ENCODE measurements at regions not wholly inside any gene's neighbourhood (a gene's known extent, or its start where the extent isn't known, plus 50 kb on each side); places are given as distances from the start of the nearest gene placed in this dataset.

- Histone ChIP-seq H3K56ac (replicated peaks; ENCODE audit: insufficient read length, low read depth, low read length) (no peak overlapping the region), H3K14ac (ENCODE audit: insufficient read length) (no peak overlapping the region), H2BK5ac (ENCODE audit: low read depth, low read length) (no peak overlapping the region), H2AFZ (ENCODE audit: low read length) (no peak overlapping the region), H4K91ac (replicated peaks; ENCODE audit: insufficient read length, low read length) (no peak overlapping the region), H2BK120ac (replicated peaks; ENCODE audit: low read depth, low read length) (no peak overlapping the region), H3K79me1 (ENCODE audit: low read depth, low read length) (no peaks in the 10 kb centered on the region), H3K9me3 (ENCODE audit: insufficient read depth in 2 of 2, low read depth in 1 of 2, low read length in 1 of 2) (peaks cover 3 to 4% of the 10 kb centered on the region in 2 experiments; a peak in 2 of 4 replicates), H4K5ac (ENCODE audit: insufficient read length, low read depth, low read length) (no peak overlapping the region), H3K18ac (ENCODE audit: extremely low read depth, low read length) (no peak overlapping the region), H3K4me2 (ENCODE audit: insufficient read depth in 1 of 2, low read depth in 2 of 2, low read length in 2 of 2) (no peak overlapping the region), H3K27me3 (replicated peaks in 1 of 4; ENCODE audit: control insufficient read depth in 3 of 4, extremely low read depth in 1 of 4, insufficient read depth in 3 of 4, low read length in 3 of 4) (no peaks in the 10 kb centered on the region; a peak in 1 of 7 replicates), H3K9ac (replicated peaks in 1 of 4; ENCODE audit: extremely low read depth in 1 of 4, low read depth in 3 of 4, low read length in 3 of 4) (no peak overlapping the region), H4K8ac (ENCODE audit: extremely low read depth, insufficient read depth, low read length) (no peak overlapping the region), H3K4ac (replicated peaks; ENCODE audit: insufficient read length, low read depth, low read length) (no peak overlapping the region), H4K20me1 (replicated peaks in 1 of 2; ENCODE audit: control insufficient read depth in 1 of 2, insufficient read depth in 2 of 2, low read length in 2 of 2) (no peaks in the 10 kb centered on the region), H2AK5ac (ENCODE audit: low read depth, low read length) (no peak overlapping the region), H2BK12ac (ENCODE audit: low read depth, low read length) (no peak overlapping the region), H3K23ac (ENCODE audit: insufficient read length) (no peak overlapping the region), H3K23me2 (ENCODE audit: low read depth, low read length) (no peaks in the 10 kb centered on the region), H3K36me3 (ENCODE audit: control insufficient read depth in 2 of 4, insufficient read depth in 4 of 4, low read length in 3 of 4) (no peaks in the 10 kb centered on the region), H3K4me1 (replicated peaks in 1 of 4; ENCODE audit: control insufficient read depth in 3 of 4, insufficient read depth in 4 of 4, low read length in 3 of 4) (no peaks in the 10 kb centered on the region), H2BK15ac (ENCODE audit: low read length) (no peak overlapping the region), H2BK20ac (ENCODE audit: low read length) (no peak overlapping the region), H3K4me3 (ENCODE audit: extremely low read depth in 1 of 4, insufficient read depth in 2 of 4, low read depth in 3 of 4, low read length in 4 of 4) (no peak overlapping the region), H3K27ac (ENCODE audit: low read depth, low read length) (no peak overlapping the region), H3K79me2 (ENCODE audit: control insufficient read depth in 1 of 2, insufficient read depth in 2 of 2, low read length in 2 of 2) (no peaks in the 10 kb centered on the region)
- no peak for DNase-seq (ENCODE audit: low read depth in 1 of 2, low spot score in 2 of 2)
- 74% methylated on average over 5 of the region's 6 CpGs; no CpG with 5 or more reads in 1 of the 2 experiments for WGBS, 2 experiments (ENCODE audit: extremely low coverage in 1 of 2, insufficient coverage in 1 of 2, insufficient read length in 1 of 2, insufficient replicate concordance in 2 of 2, low coverage in 1 of 2, low lambda C conversion rate in 2 of 2, missing lambda C conversion rate in 1 of 2)
- CTCF ChIA-PET (ENCODE audit: partially characterized antibody), result interaction anchor here (0.6 to 1.0 kb wide), 2 partner anchors 164 to 166 kb away, joined by 3 read pairs; no protein-coding TSS in a partner anchor
- POLR2A ChIA-PET (ENCODE audit: partially characterized antibody), result no interaction called here
- no peak for FAIRE-seq
- TF ChIP-seq JUND (IDR thresholded peaks at IDR 0.05; ENCODE audit: low read length) (no peak), TBP (IDR thresholded peaks at IDR 0.05; ENCODE audit: low read depth, low read length) (no peak), EZH2 (IDR thresholded peaks at IDR 0.05; ENCODE audit: low read depth, low read length, severe bottlenecking) (no peak), POLR2AphosphoS5 (IDR thresholded peaks at IDR 0.05; ENCODE audit: low read depth, low read length) (no peak), HDAC2 (IDR thresholded peaks at IDR 0.05; ENCODE audit: borderline replicate concordance in 1 of 2, low read depth in 2 of 2, low read length in 2 of 2) (no peak)
These were observed 87.9 kb downstream of the VCPKMT start for GRCh38 chr14:50028458-50028857.

All from H1 (cell line).